ENCODE measurements at regions not wholly inside any gene's neighbourhood (a gene's known extent, or its start where the extent isn't known, plus 50 kb on each side); places are given as distances from the start of the nearest gene placed in this dataset.

GRCh38 chr5:154612666-154613065 lies 134.6 kb upstream of the HAND1 start:
- WGBS: 83% methylated on average over 5 of the region's 5 CpGs
- TF ChIP-seq TAF1 (conservative IDR thresholded peaks at IDR 0.05) (no peak), JUND (IDR thresholded peaks at IDR 0.05) (no peak), FOXA2 (IDR thresholded peaks at IDR 0.05) (no peak), SP1 (IDR thresholded peaks at IDR 0.05) (no peak), REST (IDR thresholded peaks at IDR 0.05) (no peak), MAX (IDR thresholded peaks at IDR 0.05) (no peak), EGR1 (IDR thresholded peaks at IDR 0.05; ENCODE audit: low read depth in 2 of 2) (no peak)
- H3K4me3 ChIP-seq (ENCODE audit: low read depth in 1 of 3, low read length in 3 of 3): no peak overlapping the region
- no peak overlapping the region for H3K9ac ChIP-seq (ENCODE audit: low read depth in 1 of 2, low read length in 2 of 2)
- no peak for DNase-seq (ENCODE audit: low spot score)
- peaks cover 0 to 20% (median 3%) of the 10 kb centered on the region in 4 donors for H3K27me3 ChIP-seq (ENCODE audit: control insufficient read depth in 4 of 4, insufficient read depth in 4 of 4, low read length in 3 of 4)
- no peaks in the 10 kb centered on the region for H3K36me3 ChIP-seq (ENCODE audit: control insufficient read depth in 4 of 4, insufficient read depth in 3 of 4, low read depth in 1 of 4, low read length in 3 of 4)
- H3K9me3 ChIP-seq (ENCODE audit: control insufficient read depth in 4 of 4, low read length in 3 of 4): no peaks in the 10 kb centered on the region
- peaks cover 8 to 14% (median 11%) of the 10 kb centered on the region in 4 donors for H3K4me1 ChIP-seq (ENCODE audit: control insufficient read depth in 4 of 4, insufficient read depth in 4 of 4, low read length in 3 of 4)
- no peak overlapping the region for H3K27ac ChIP-seq (ENCODE audit: low read depth in 1 of 2, low read length in 2 of 2)

- DNase-seq (ENCODE audit: low spot score): no peak
- WGBS: 5% methylated on average over 23 of the region's 23 CpGs
- H3K4me3 ChIP-seq (ENCODE audit: low read depth in 1 of 3, low read length in 3 of 3): peak overlapping the region in 1 of 3 donors; percentile 48
Observed at GRCh38 chr5:154611341-154611767, 133.3 kb upstream of the HAND1 start.

More at GRCh38 chr5:154611341-154611767, 133.3 kb upstream of the HAND1 start:
- Histone ChIP-seq H3K36me3 (ENCODE audit: control insufficient read depth in 4 of 4, insufficient read depth in 3 of 4, low read depth in 1 of 4, low read length in 3 of 4) (no peaks in the 10 kb centered on the region), H3K4me1 (ENCODE audit: control insufficient read depth in 4 of 4, insufficient read depth in 4 of 4, low read length in 3 of 4) (peaks cover 8 to 14% (median 11%) of the 10 kb centered on the region in 4 donors), H3K27ac (ENCODE audit: low read depth in 1 of 2, low read length in 2 of 2) (no peak overlapping the region), H3K9ac (ENCODE audit: low read depth in 1 of 2, low read length in 2 of 2) (no peak overlapping the region), H3K27me3 (ENCODE audit: control insufficient read depth in 4 of 4, insufficient read depth in 4 of 4, low read length in 3 of 4) (peaks cover 0 to 20% (median 3%) of the 10 kb centered on the region in 4 donors), H3K9me3 (ENCODE audit: control insufficient read depth in 4 of 4, low read length in 3 of 4) (no peaks in the 10 kb centered on the region)
- TF ChIP-seq RXRA (IDR thresholded peaks at IDR 0.05) (no peak), RAD21 (IDR thresholded peaks at IDR 0.05) (no peak), NR2F2 (IDR thresholded peaks at IDR 0.05) (no peak), ATF3 (IDR thresholded peaks at IDR 0.05) (no peak), ZBTB33 (IDR thresholded peaks at IDR 0.05) (no peak), FOXA2 (IDR thresholded peaks at IDR 0.05) (no peak), SP1 (IDR thresholded peaks at IDR 0.05) (no peak)

Data from liver (tissue), 7 donors.